Lung (tissue), 11 donors: ENCODE measurements at regions not wholly inside any gene's neighbourhood (a gene's known extent, or its start where the extent isn't known, plus 50 kb on each side); places are given as distances from the start of the nearest gene placed in this dataset.
A peak's percentile ranks its signal among the peaks of the same experiment; 100 is the strongest.

Experiments used
- ATAC-seq: fragments of 200-7000 bp; cut with Tn5 transposase; one replicate; pipeline ENCODE4 v1.9.1; 2020; ENCODE audit warnings: moderate number of reproducible peaks; ENCODE audit not compliant: insufficient read depth, low FRiP score
- DNase-seq, 3 donors: peaks; one replicate each; pipeline ENCODE4 v3.0.0-alpha.2; 2013 to 2017
- H3K27ac ChIP-seq, 2 donors: one replicate each; pipeline ENCODE4 v1.5.1; 2013; ENCODE audit warnings: mild to moderate bottlenecking in 2 of 2, moderate library complexity in 2 of 2, control low read depth in 1 of 2, inconsistent platforms in 1 of 2, low read depth in 1 of 2, low read length in 1 of 2
- H3K27me3 ChIP-seq, 3 donors: one replicate each; pipeline ENCODE4 v1.5.1; 2013; ENCODE audit warnings: low read length in 2 of 3; ENCODE audit not compliant: control insufficient read depth in 3 of 3, insufficient read depth in 3 of 3
- H3K36me3 ChIP-seq, 4 donors: one replicate each; pipeline ENCODE4 v1.5.1; 2013; ENCODE audit warnings: low read length in 4 of 4, mild to moderate bottlenecking in 1 of 4, moderate library complexity in 1 of 4; ENCODE audit not compliant: control insufficient read depth in 4 of 4, insufficient read depth in 4 of 4
- H3K4me1 ChIP-seq, 5 donors: one replicate each; pipeline ENCODE4 v1.5.1; 2013; ENCODE audit warnings: low read length in 5 of 5, mild to moderate bottlenecking in 2 of 5, moderate library complexity in 1 of 5; ENCODE audit not compliant: control insufficient read depth in 5 of 5, insufficient read depth in 5 of 5
- H3K4me3 ChIP-seq: one replicate; pipeline ENCODE4 v1.5.1; 2013; ENCODE audit warnings: mild to moderate bottlenecking, control low read depth, moderate library complexity
- H3K9ac ChIP-seq, 2 donors: one replicate each; pipeline ENCODE4 v1.5.1; 2013; ENCODE audit warnings: low read length in 2 of 2, control low read depth in 1 of 2; ENCODE audit not compliant: insufficient read depth in 1 of 2
- H3K9me3 ChIP-seq, 4 donors: one replicate each; pipeline ENCODE4 v1.5.1; 2013; ENCODE audit warnings: low read length in 3 of 4, mild to moderate bottlenecking in 1 of 4, moderate library complexity in 1 of 4; ENCODE audit not compliant: control insufficient read depth in 4 of 4, insufficient read depth in 3 of 4
- CTCF ChIP-seq: IDR thresholded peaks from 2 replicates; pipeline ENCODE4 v1.5.1; 2012; ENCODE audit warnings: mild to moderate bottlenecking; ENCODE audit errors: control extremely low read depth, extremely low read depth
- WGBS, 2 donors: extraction: QIAGEN DNeasy Blood & Tissue Kit; methylation state at CpG; one replicate each; pipeline ENCODE4 v1.1.7; 2013; 5-methylcytosine and 5-hydroxymethylcytosine counted together
- donor health status: control.
- donor health status: control.
- donor health status: Bipolar disorder and iron deficiency.
- donor health status: healthy.
- donor health status: DM: yes; HTN: yes; CAD: no.

GRCh38 chr3:145798696-145799537 lies 362.1 kb downstream of the PLOD2 start:
- TF ChIP-seq CTCF = no peak
- WGBS, 2 donors = 57 to 72% methylated on average over 9 of the region's 9 CpGs
- peaks cover 0 to 19% (median 2%) of the 10 kb centered on the region in 5 donors for H3K4me1 ChIP-seq
- no peaks in the 10 kb centered on the region for H3K27me3 ChIP-seq
- no peaks in the 10 kb centered on the region for H3K36me3 ChIP-seq
- peaks cover 0 to 3% (median 1%) of the 10 kb centered on the region in 4 donors for H3K9me3 ChIP-seq
- H3K27ac ChIP-seq = no peak overlapping the region
- no peak overlapping the region for H3K4me3 ChIP-seq
- H3K9ac ChIP-seq = peak overlapping the region in 1 of 2 donors; percentile 10
- ATAC-seq (no peak), DNase-seq (peak; percentile 38 to 67 (median 55))

- Histone ChIP-seq H3K27me3 (no peaks in the 10 kb centered on the region), H3K4me1 (peaks cover 0 to 19% (median 2%) of the 10 kb centered on the region in 5 donors), H3K36me3 (no peaks in the 10 kb centered on the region), H3K9ac (no peak overlapping the region), H3K9me3 (no peaks in the 10 kb centered on the region), H3K27ac (no peak overlapping the region), H3K4me3 (no peak overlapping the region)
- TF ChIP-seq CTCF = no peak
- ATAC-seq (no peak), DNase-seq (no peak)
Measured at GRCh38 chr3:145801696-145802095, 359.3 kb downstream of the PLOD2 start.

- H3K9me3 ChIP-seq = no peaks in the 10 kb centered on the region
- no peaks in the 10 kb centered on the region for H3K27me3 ChIP-seq
- H3K27ac ChIP-seq = no peak overlapping the region
- DNase-seq = peak; percentile 29 to 78 (median 57)
- no peak overlapping the region for H3K4me3 ChIP-seq
- no peak for ATAC-seq
- WGBS, 2 donors = 10 to 40% methylated on average over 3 of the region's 3 CpGs
- H3K9ac ChIP-seq = no peak overlapping the region
- no peak for TF ChIP-seq CTCF
- peaks cover 0 to 4% (median 0%) of the 10 kb centered on the region in 5 donors for H3K4me1 ChIP-seq
- H3K36me3 ChIP-seq = no peaks in the 10 kb centered on the region
Measured at GRCh38 chr3:145807990-145808389, 353.0 kb downstream of the PLOD2 start.
